ENCODE measurements at regions not wholly inside any gene's neighbourhood (a gene's known extent, or its start where the extent isn't known, plus 50 kb on each side); places are given as distances from the start of the nearest gene placed in this dataset.

- DNase-seq, result no peak
Observed at GRCh38 chr3:162743091-162743490, 1246.5 kb downstream of the OTOL1 start.

GRCh38 chr3:162760789-162761188, 1264.2 kb downstream of the OTOL1 start:
- DNase-seq, result no peak

GRCh38 chr3:162764051-162764807, 1267.6 kb downstream of the OTOL1 start:
- no peak for DNase-seq

GRCh38 chr3:162764808-162765071, 1268.1 kb downstream of the OTOL1 start:
- no peak for DNase-seq

- DNase-seq, result no peak
Observed at GRCh38 chr3:162765524-162765923, 1268.9 kb downstream of the OTOL1 start.

GRCh38 chr3:162769564-162769963, 1273.0 kb downstream of the OTOL1 start:
- no peak for DNase-seq

GRCh38 chr3:162770551-162770950, 1273.9 kb downstream of the OTOL1 start:
- no peak for DNase-seq

GRCh38 chr3:162774613-162775100, 1278.0 kb downstream of the OTOL1 start:
- no peak for DNase-seq

- no peak for DNase-seq
Observed at GRCh38 chr3:162776148-162776547, 1279.5 kb downstream of the OTOL1 start.

GRCh38 chr3:162777118-162777517, 1280.5 kb downstream of the OTOL1 start:
- DNase-seq, result no peak

- DNase-seq, result no peak
Observed at GRCh38 chr3:162780313-162780712, 1283.7 kb downstream of the OTOL1 start.

GRCh38 chr3:162799910-162800309, 1303.3 kb downstream of the OTOL1 start:
- no peak for DNase-seq

- no peak for DNase-seq
Observed at GRCh38 chr3:162802228-162802965, 1305.8 kb downstream of the OTOL1 start.

GRCh38 chr3:162810776-162811175, 1314.2 kb downstream of the OTOL1 start:
- DNase-seq, result no peak

- no peak for DNase-seq
Observed at GRCh38 chr3:162842549-162843216, 1346.1 kb downstream of the OTOL1 start.

GRCh38 chr3:162845918-162846317, 1349.3 kb downstream of the OTOL1 start:
- no peak for DNase-seq

GRCh38 chr3:162847511-162847910, 1350.9 kb downstream of the OTOL1 start:
- no peak for DNase-seq

GRCh38 chr3:162863579-162863978, 1367.0 kb downstream of the OTOL1 start:
- no peak for DNase-seq

- no peak for DNase-seq
Observed at GRCh38 chr3:162865466-162865865, 1368.9 kb downstream of the OTOL1 start.

- DNase-seq, result no peak
Observed at GRCh38 chr3:162879021-162879562, 1382.5 kb downstream of the OTOL1 start.

- no peak for DNase-seq
Observed at GRCh38 chr3:162884373-162884772, 1387.8 kb downstream of the OTOL1 start.

GRCh38 chr3:162892921-162893793, 1396.5 kb downstream of the OTOL1 start:
- no peak for DNase-seq

All from fibroblast of skin of scalp (primary cell).